HepG2 (cell line): ENCODE measurements at regions not wholly inside any gene's neighbourhood (a gene's known extent, or its start where the extent isn't known, plus 50 kb on each side); places are given as distances from the start of the nearest gene placed in this dataset.

Experiments used
- ATAC-seq: fragments of 200-7000 bp; cut with Tn5 transposase; 3 replicates; pipeline ENCODE4 v1.9.1; 2020; ENCODE audit warnings: mild to moderate bottlenecking, moderate library complexity
- BruUV-seq: library from RNA; stranded (reverse); fragments of 400-500 nt; replicated peaks from 2 replicates; lab custom pipeline; 2021; lab: Mats Ljungman, UMichigan
- CTCF ChIA-PET: fragments of 300-600 bp; formaldehyde crosslinking; extraction: SDS; loops from one replicate; lab custom pipeline; 2021; ENCODE audit warnings: low total read pairs, inconsistent platforms, low intra/inter-chr PET ratio; lab: Yijun Ruan, JAX
- POLR2A ChIA-PET: fragments of 350-600 bp; sonication (Branson Sonifier 250); formaldehyde crosslinking; loops from one replicate; lab custom pipeline; 2020; ENCODE audit warnings: antibody characterized with exemption, inconsistent platforms; lab: Yijun Ruan, JAX
- DNase-seq: peaks from one replicate; pipeline ENCODE4 v3.0.0-alpha.2; 2015; ENCODE audit warnings: low spot score
- FAIRE-seq: peaks from 3 replicates; lab custom pipeline; 2011; peaks lifted over from hg19 to GRCh38; lab: Jason Lieb, UNC
- H2AFZ ChIP-seq: one replicate; pipeline ENCODE4 v1.6.1; 2011; ENCODE audit warnings: low read length, inconsistent platforms
- H3K27ac ChIP-seq: fragments of 300-600 bp; 3 replicates; pipeline ENCODE4 v1.8.0; 2011; ENCODE audit warnings: mixed run types, mild to moderate bottlenecking, mixed read lengths, low read length, inconsistent platforms; ENCODE audit not compliant: insufficient read depth; ENCODE audit errors: extremely low read length
- H3K27me3 ChIP-seq, 2 experiments: fragments of 200-600 bp in 1 of 2; 2 replicates in 1 of 2; 3 replicates in 1 of 2; pipeline versions ENCODE4 v1.6.0 to v1.8.0; 2011; ENCODE audit warnings: low read length in 2 of 2, mild to moderate bottlenecking in 2 of 2, moderate library complexity in 2 of 2, inconsistent platforms in 1 of 2; ENCODE audit not compliant: insufficient read depth in 2 of 2, control insufficient read depth in 1 of 2
- H3K36me3 ChIP-seq, 2 experiments: fragments of 200-600 bp in 1 of 2; replicated peaks in 1 of 2; 2 replicates in 1 of 2; 3 replicates in 1 of 2; pipeline versions ENCODE4 v1.5.1 to v1.8.0; 2011; ENCODE audit warnings: low read length in 2 of 2, inconsistent platforms in 1 of 2; ENCODE audit not compliant: insufficient read depth in 2 of 2, control insufficient read depth in 1 of 2
- H3K4me1 ChIP-seq: 2 replicates; pipeline ENCODE4 v1.5.1; 2012; ENCODE audit warnings: low read length, inconsistent platforms; ENCODE audit not compliant: insufficient read depth
- H3K4me2 ChIP-seq: 2 replicates; pipeline ENCODE4 v1.6.0; 2011; ENCODE audit warnings: low read depth, low read length, inconsistent platforms
- H3K4me3 ChIP-seq, 3 experiments: fragments of 200-600 bp in 1 of 3; sonication (generic), shearing (Covaris generic) in 1 of 3; replicated peaks in 1 of 3; 2 replicates each; pipeline ENCODE4 v1.5.1; 2011 to 2016; ENCODE audit warnings: low read length in 3 of 3, inconsistent platforms in 2 of 3, low read depth in 2 of 3, mild to moderate bottlenecking in 2 of 3, control low read depth in 1 of 3, mixed read lengths in 1 of 3; ENCODE audit not compliant: insufficient read depth in 1 of 3
- H3K79me2 ChIP-seq: one replicate; pipeline ENCODE4 v1.6.1; 2011; ENCODE audit warnings: low read length, inconsistent platforms; ENCODE audit not compliant: insufficient read depth
- H3K9ac ChIP-seq: 2 replicates; pipeline ENCODE4 v1.6.0; 2011; ENCODE audit warnings: mild to moderate bottlenecking, low read depth, low read length, inconsistent platforms; ENCODE audit not compliant: insufficient read depth
- H3K9me3 ChIP-seq: 2 replicates; pipeline ENCODE4 v1.5.1; 2012; ENCODE audit warnings: mild to moderate bottlenecking, low read length
- H4K20me1 ChIP-seq: 2 replicates; pipeline ENCODE4 v1.6.0; 2011; ENCODE audit warnings: inconsistent platforms, mild to moderate bottlenecking, low read length, moderate library complexity; ENCODE audit not compliant: insufficient read depth
- CC2D1A ChIP-seq: sonication (generic); formaldehyde crosslinking; IDR thresholded peaks from 2 replicates; pipeline ENCODE4 v1.8.1; 2023; ENCODE audit warnings: mild to moderate bottlenecking, missing genetic modification reagents
- HOXA5 ChIP-seq: sonication (generic); formaldehyde crosslinking; IDR thresholded peaks from 2 replicates; pipeline ENCODE4 v1.4.0; 2020; ENCODE audit warnings: missing genetic modification reagents
- ZMYM3 ChIP-seq: sonication (generic); formaldehyde crosslinking; IDR thresholded peaks from 2 replicates; pipeline ENCODE4 v1.5.1; 2020; ENCODE audit warnings: mild to moderate bottlenecking, missing genetic modification reagents
- ZNF564 ChIP-seq: sonication (generic); formaldehyde crosslinking; IDR thresholded peaks from 2 replicates; pipeline ENCODE4 v1.8.1; 2023; ENCODE audit warnings: mild to moderate bottlenecking, missing genetic modification reagents
- ZNF83 ChIP-seq: sonication (generic); formaldehyde crosslinking; IDR thresholded peaks from 2 replicates; pipeline ENCODE4 v1.4.0; 2020; ENCODE audit warnings: missing genetic modification reagents, mild to moderate bottlenecking, borderline replicate concordance
- ZSCAN22 ChIP-seq: sonication (generic); formaldehyde crosslinking; IDR thresholded peaks from 2 replicates; pipeline ENCODE4 v1.4.0; 2020; ENCODE audit warnings: mild to moderate bottlenecking, missing genetic modification reagents
- WGBS: methylation state at CpG from one replicate; pipeline ENCODE4 v1.1.6; 2017; ENCODE audit warnings: low lambda C conversion rate; 5-methylcytosine and 5-hydroxymethylcytosine counted together
- in situ Hi-C: cut with HindIII; loops from 2 replicates; pipeline ENCODE4 v1.10.0; 2017; ENCODE audit warnings: low pct_unique_long_range_greater_than_20kb; ENCODE audit not compliant: extremely low pct_ligation_motif_present
- intact Hi-C: fragments of 100-400 bp; cut with micrococcal nuclease; formaldehyde crosslinking; loops from one replicate; pipeline ENCODE4 v1.10.0; 2022; ENCODE audit not compliant: unreplicated experiment
- TF ChIP-seq, protein P1 (sequence below): sonication (generic); formaldehyde crosslinking; IDR thresholded peaks from 2 replicates; pipeline ENCODE4 v1.4.0; 2020; ENCODE audit warnings: mild to moderate bottlenecking, low read depth, missing genetic modification reagents
- TF ChIP-seq, protein P2 (sequence below): sonication (generic); formaldehyde crosslinking; IDR thresholded peaks from 2 replicates; pipeline ENCODE4 v1.4.0; 2020; ENCODE audit warnings: missing genetic modification reagents

DNA sequence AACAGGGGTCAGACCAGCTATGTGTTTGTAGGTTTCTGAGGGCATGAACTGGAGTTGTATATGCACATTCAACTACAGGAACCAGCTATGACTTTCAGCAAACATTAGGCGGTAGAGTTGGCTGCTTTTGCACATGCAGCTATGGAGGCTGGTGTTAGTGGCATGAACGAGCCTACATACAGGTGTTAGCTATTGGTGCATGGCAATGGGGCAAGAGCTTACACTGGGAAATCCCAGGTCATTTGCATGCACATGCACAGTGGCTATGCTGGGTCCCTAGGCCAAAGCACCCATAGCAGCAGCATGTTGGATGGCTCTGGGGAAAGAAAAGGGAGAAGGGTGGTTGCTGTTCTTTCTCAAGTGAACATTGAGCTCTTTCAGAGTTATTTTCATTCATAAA lies 1018.5 kb upstream of the PHF14 start:
- in situ Hi-C loops (no loop called here), intact Hi-C loops (no loop called here)
- Histone ChIP-seq H3K36me3 (no peaks in the 10 kb centered on the region), H3K9ac (no peak overlapping the region), H4K20me1 (no peaks in the 10 kb centered on the region), H2AFZ (no peak overlapping the region), H3K4me3 (no peak overlapping the region), H3K27me3 (no peaks in the 10 kb centered on the region), H3K27ac (no peak overlapping the region), H3K4me2 (no peak overlapping the region), H3K4me1 (no peaks in the 10 kb centered on the region), H3K9me3 (peaks cover 63% of the 10 kb centered on the region), H3K79me2 (no peaks in the 10 kb centered on the region)
- 0% methylated on average over 2 of the region's 2 CpGs for WGBS
- BruUV-seq: no TSS peak
- TF ChIP-seq, protein P1, sequence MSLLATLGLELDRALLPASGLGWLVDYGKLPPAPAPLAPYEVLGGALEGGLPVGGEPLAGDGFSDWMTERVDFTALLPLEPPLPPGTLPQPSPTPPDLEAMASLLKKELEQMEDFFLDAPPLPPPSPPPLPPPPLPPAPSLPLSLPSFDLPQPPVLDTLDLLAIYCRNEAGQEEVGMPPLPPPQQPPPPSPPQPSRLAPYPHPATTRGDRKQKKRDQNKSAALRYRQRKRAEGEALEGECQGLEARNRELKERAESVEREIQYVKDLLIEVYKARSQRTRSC: no peak
- no peak for TF ChIP-seq ZNF83 (CRISPR knock-in tag)
- no peak for TF ChIP-seq CC2D1A (CRISPR knock-in tag)
- TF ChIP-seq, protein P2, sequence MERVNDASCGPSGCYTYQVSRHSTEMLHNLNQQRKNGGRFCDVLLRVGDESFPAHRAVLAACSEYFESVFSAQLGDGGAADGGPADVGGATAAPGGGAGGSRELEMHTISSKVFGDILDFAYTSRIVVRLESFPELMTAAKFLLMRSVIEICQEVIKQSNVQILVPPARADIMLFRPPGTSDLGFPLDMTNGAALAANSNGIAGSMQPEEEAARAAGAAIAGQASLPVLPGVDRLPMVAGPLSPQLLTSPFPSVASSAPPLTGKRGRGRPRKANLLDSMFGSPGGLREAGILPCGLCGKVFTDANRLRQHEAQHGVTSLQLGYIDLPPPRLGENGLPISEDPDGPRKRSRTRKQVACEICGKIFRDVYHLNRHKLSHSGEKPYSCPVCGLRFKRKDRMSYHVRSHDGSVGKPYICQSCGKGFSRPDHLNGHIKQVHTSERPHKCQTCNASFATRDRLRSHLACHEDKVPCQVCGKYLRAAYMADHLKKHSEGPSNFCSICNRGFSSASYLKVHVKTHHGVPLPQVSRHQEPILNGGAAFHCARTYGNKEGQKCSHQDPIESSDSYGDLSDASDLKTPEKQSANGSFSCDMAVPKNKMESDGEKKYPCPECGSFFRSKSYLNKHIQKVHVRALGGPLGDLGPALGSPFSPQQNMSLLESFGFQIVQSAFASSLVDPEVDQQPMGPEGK (CRISPR knock-in tag): no peak
- TF ChIP-seq ZNF564 (CRISPR knock-in tag): no peak
- TF ChIP-seq ZSCAN22: no peak
- TF ChIP-seq HOXA5 (CRISPR knock-in tag): no peak
- no peak for TF ChIP-seq ZMYM3 (CRISPR knock-in tag)
- ATAC-seq: no peak
- ChIA-PET POLR2A (no interaction called here), CTCF (no interaction called here)
- no peak for DNase-seq
- no peak for FAIRE-seq
